Mesodermal cell (in vitro differentiated cells): ENCODE measurements at regions not wholly inside any gene's neighbourhood (a gene's known extent, or its start where the extent isn't known, plus 50 kb on each side); places are given as distances from the start of the nearest gene placed in this dataset.

Source experiments
- H3K27ac ChIP-seq: 2 replicates; pipeline ENCODE4 v1.7.0; 2013; ENCODE audit warnings: mild to moderate bottlenecking, low read depth, low read length, moderate library complexity; ENCODE audit not compliant: severe bottlenecking
- H3K36me3 ChIP-seq: 2 replicates; pipeline ENCODE4 v1.7.1; 2013; ENCODE audit warnings: mild to moderate bottlenecking, low read length, moderate library complexity; ENCODE audit not compliant: control insufficient read depth, insufficient read depth
- H3K4me1 ChIP-seq: one replicate; pipeline ENCODE4 v1.7.1; 2013; ENCODE audit warnings: mild to moderate bottlenecking, low read length; ENCODE audit not compliant: insufficient read depth, control insufficient read depth, poor library complexity, severe bottlenecking
- H3K4me3 ChIP-seq: 2 replicates; pipeline ENCODE4 v1.7.0; 2013; ENCODE audit warnings: low read length, control low read depth, mild to moderate bottlenecking; ENCODE audit not compliant: insufficient read depth, poor library complexity, severe bottlenecking; ENCODE audit errors: extremely low read depth
- H3K9me3 ChIP-seq: 2 replicates; pipeline ENCODE4 v1.7.1; 2013; ENCODE audit warnings: mild to moderate bottlenecking, low read length, moderate library complexity; ENCODE audit not compliant: control insufficient read depth
- WGBS, 2 experiments: methylation state at CpG; one replicate each; pipeline ENCODE4 v1.1.5; 2013; ENCODE audit warnings: missing lambda C conversion rate in 2 of 2; ENCODE audit not compliant: insufficient coverage in 2 of 2; 5-methylcytosine and 5-hydroxymethylcytosine counted together

- 44 to 51% methylated on average over 2 to 3 of the region's 6 CpGs for whole genome bisulfite sequencing, 2 experiments
- peak overlapping the region; percentile 60 for H3K27ac ChIP-seq
- H3K9me3 ChIP-seq, result no peaks in the 10 kb centered on the region
- no peaks in the 10 kb centered on the region for H3K36me3 ChIP-seq
- no peak overlapping the region for H3K4me3 ChIP-seq
- peaks cover 37% of the 10 kb centered on the region for H3K4me1 ChIP-seq
These were observed 93.5 kb upstream of the HAND1 start for GRCh38 chr5:154571325-154572035.

GRCh38 chr5:154570572-154571324 lies 92.7 kb upstream of the HAND1 start:
- H3K27ac ChIP-seq, result peak overlapping the region; percentile 60
- H3K36me3 ChIP-seq, result no peaks in the 10 kb centered on the region
- peaks cover 31% of the 10 kb centered on the region for H3K4me1 ChIP-seq
- WGBS, 2 experiments, result 68 to 88% methylated on average over 7 to 8 of the region's 11 CpGs
- no peak overlapping the region for H3K4me3 ChIP-seq
- no peaks in the 10 kb centered on the region for H3K9me3 ChIP-seq

DNA sequence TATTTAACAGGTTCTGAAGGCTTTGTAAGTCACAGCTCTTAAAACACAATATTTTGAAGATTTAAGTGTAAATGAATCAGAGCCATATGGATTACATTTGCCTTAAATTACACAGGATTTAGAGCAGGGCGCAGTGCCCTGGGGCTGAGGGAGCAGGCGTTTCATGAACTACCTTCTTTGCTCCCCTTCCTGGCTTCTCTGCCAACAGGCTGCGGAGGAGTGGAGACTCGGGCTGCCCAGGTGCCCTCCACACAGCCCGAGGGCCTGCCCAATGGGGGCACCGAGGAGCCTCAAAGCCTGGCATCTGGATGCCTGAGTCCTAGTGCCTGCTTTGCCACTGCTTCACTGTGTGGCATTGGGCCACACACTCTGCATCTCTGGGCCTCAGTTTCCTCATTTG lies 90.6 kb upstream of the HAND1 start:
- Histone ChIP-seq H3K4me3 (no peak overlapping the region), H3K27ac (no peak overlapping the region)
- WGBS, 2 experiments, result 90 to 95% methylated on average over 5 to 6 of the region's 6 CpGs

DNA sequence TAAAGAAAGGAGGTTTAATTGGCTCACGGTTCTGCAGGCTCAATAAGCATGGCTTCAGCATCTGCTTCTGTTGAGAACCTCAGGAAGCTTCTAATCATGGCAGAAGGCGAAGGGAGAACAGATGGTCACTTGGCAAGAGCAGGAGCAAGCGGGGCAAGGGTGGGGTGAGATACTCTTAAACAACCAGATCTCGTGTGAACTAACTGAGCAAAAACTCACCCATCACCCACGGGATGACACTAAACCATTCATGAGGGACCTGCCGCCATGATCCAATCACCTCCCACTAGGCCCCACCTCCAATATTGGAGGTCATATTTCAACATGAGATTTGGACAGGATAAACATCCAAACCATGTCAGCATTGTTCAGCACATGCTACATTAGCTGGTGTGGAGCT lies 89.1 kb upstream of the HAND1 start:
- peaks cover 16% of the 10 kb centered on the region for H3K4me1 ChIP-seq
- H3K27ac ChIP-seq, result no peak overlapping the region
- 89 to 100% methylated on average over 3 to 6 of the region's 6 CpGs for WGBS, 2 experiments
- no peaks in the 10 kb centered on the region for H3K9me3 ChIP-seq
- H3K36me3 ChIP-seq, result no peaks in the 10 kb centered on the region
- H3K4me3 ChIP-seq, result no peak overlapping the region

More for the DNA sequence above, 90.6 kb upstream of the HAND1 start:
- H3K36me3 ChIP-seq, result no peaks in the 10 kb centered on the region
- H3K9me3 ChIP-seq, result no peaks in the 10 kb centered on the region
- peaks cover 21% of the 10 kb centered on the region for H3K4me1 ChIP-seq

DNA sequence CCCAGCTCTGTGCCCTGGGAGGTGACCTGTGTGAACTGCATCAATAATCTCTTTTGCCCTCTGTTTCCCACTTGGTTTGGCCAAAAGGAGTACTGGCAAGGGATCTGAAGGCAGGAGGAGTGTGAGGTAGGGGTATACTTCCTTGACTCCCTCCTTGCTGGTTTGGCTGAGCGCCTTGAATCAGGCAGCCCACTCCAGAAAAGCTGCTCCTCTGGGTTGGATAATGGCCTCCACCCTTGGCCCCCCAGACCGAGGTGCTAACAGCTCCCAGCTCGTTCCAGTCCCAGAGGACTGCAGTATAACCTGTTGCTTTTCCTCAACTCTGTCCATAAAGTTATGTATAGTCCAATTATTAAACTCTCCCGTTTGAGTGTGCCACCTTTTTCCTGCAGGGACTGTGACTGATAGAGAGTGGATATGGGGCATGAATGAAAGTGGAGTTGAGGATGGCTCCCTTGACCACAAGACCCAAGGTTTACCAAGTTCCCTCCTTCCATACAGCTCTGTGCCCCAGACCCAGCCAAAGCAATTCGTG lies 88.2 kb upstream of the HAND1 start:
- no peaks in the 10 kb centered on the region for H3K36me3 ChIP-seq
- H3K4me1 ChIP-seq, result peaks cover 10% of the 10 kb centered on the region
- no peak overlapping the region for H3K27ac ChIP-seq
- H3K4me3 ChIP-seq, result no peak overlapping the region
- H3K9me3 ChIP-seq, result no peaks in the 10 kb centered on the region
- 94 to 95% methylated on average over 2 to 3 of the region's 5 CpGs for WGBS, 2 experiments

DNA sequence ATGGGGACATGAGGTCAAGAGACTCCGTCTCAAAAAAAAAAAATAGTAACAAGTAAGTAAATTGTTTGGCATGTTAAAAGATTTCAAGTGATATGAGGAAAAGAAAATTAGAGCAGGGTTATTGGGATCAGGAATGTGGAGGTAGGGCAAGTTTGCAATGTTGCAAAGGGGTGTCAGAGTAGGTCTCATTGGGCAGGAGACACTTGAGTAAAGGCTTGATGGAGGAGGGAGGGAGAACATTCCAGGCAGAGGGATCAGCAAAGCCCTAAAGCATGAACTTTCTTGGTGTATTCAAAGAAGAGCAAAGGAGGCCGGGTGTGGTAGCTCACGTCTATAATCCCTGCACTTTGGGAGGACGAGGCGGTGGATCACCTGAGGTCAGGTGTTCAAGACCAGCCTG lies 87.1 kb upstream of the HAND1 start:
- Histone ChIP-seq H3K4me1 (no peaks in the 10 kb centered on the region), H3K9me3 (no peaks in the 10 kb centered on the region), H3K4me3 (no peak overlapping the region), H3K36me3 (no peaks in the 10 kb centered on the region), H3K27ac (no peak overlapping the region)
- WGBS, 2 experiments, result 96 to 100% methylated on average over 2 to 5 of the region's 5 CpGs

DNA sequence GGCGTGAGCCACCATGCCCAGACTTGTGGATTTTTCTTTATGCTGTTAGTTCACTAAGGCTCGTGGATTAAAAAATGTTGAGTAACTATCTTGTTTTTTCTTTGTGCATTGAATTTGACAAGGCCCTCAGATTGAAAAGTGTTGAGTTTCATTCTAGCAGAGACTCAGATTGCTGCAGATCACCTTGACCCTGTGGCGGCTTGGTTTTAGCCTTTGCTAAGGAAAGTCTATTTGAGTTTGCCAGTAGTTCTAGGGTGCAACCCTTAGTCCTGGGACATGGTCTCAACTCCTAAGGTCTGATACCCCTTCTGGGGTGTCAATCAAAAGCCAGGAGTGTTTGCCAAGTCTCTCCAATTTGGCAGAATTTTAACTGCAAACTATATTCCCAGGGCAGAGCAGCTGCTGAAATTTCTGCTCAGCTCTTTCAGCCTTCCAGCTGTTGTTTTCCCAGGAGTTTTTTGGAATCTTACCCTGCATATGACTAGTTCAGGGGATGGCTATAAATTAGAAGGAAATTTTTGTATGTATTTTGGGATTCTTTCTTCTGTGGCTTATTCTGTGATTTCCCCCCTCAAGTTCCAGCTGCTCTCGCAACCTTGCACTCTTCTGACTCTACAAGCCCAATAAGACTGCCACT lies 84.3 kb upstream of the HAND1 start:
- Histone ChIP-seq H3K36me3 (no peaks in the 10 kb centered on the region), H3K27ac (no peak overlapping the region), H3K4me1 (no peaks in the 10 kb centered on the region), H3K9me3 (no peaks in the 10 kb centered on the region), H3K4me3 (no peak overlapping the region)
- 92 to 93% methylated on average over 3 of the region's 4 CpGs for WGBS, 2 experiments

DNA sequence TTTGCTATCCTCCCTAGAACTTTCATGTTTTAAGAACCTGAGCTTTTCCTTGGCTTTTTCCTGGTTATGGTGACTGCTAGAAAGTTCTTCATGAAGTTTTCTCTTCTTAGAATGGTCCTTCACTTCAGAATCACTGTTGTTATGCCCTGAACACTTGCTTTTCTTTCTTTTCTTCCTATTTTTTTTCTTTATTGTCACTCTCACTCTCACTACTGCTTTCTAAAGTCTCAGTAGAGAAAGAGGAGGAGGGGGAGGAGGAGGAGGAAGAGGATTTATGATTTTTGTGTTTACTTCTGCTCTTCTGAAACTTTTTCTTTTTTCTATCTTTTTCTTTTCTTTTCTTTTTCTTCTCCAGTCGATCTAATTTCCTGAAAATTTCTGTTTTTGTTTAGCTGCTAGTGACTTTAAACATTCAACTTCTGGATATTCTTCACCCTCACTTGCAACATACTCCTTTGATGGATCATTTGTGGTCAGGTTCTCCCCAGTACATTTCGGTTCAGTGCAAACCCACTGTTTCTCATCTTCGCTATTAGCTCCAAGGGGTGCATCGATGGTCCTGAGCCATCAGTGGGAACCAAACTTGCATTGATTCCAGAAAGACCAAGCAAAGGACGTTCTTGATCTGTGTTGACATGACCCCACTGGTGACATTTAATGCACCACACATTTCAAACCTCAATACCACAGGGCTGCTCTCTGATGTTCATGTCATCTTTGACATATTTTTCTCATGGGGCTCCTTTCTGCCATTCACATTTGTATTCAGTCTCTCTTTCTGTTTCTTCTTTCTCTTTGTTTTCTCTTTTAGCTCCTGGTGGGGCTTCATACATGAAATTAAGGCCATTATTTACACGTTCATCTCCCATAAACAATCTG lies 81.6 kb upstream of the HAND1 start:
- Histone ChIP-seq H3K4me3 (no peak overlapping the region), H3K36me3 (no peaks in the 10 kb centered on the region), H3K4me1 (no peaks in the 10 kb centered on the region), H3K27ac (no peak overlapping the region), H3K9me3 (peaks cover 3% of the 10 kb centered on the region)
- 95 to 96% methylated on average over 4 of the region's 6 CpGs for WGBS, 2 experiments

DNA sequence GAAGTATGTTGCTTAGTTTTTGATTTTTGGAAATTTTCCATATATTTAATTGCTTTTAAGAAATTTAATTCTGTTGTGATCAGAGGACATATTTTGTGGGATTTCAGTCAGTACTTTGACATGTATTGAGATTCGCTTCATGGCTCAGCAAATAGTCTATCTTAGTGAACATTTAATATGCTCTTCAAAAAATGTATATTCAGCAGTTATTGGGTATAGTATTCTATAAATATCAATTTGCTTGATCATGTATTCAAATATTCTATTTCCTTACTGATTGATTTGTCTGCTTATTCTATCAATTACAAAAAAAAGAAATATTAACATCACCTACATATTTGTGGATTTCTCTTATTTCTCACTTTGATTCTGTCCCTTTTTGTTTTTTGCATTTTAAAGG lies 79.5 kb upstream of the HAND1 start:
- Histone ChIP-seq H3K4me3 (no peak overlapping the region), H3K4me1 (no peaks in the 10 kb centered on the region), H3K9me3 (peaks cover 12% of the 10 kb centered on the region), H3K27ac (no peak overlapping the region), H3K36me3 (no peaks in the 10 kb centered on the region)
- WGBS, 2 experiments, result no CpG with 5 or more reads among the region's 1 CpG

DNA sequence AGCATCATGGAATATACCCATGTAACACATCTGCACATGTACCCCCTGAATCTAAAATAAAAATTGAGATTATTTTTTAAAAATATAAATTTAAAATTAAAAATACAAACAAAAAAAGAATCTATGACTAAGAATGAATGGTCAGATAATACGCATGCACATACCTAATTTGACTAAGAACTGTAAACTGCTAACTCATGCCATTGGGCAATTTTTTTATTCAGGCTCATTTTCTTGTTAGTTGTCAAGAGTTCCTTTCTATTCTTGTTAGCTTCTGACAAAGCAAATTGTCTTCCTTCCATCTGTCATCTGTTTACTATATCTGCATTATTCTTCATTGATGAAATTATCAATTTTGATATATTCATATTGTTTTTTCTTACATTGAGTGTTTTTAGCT lies 69.5 kb upstream of the HAND1 start:
- no peaks in the 10 kb centered on the region for H3K36me3 ChIP-seq
- H3K4me3 ChIP-seq, result no peak overlapping the region
- H3K4me1 ChIP-seq, result peaks cover 3% of the 10 kb centered on the region
- H3K27ac ChIP-seq, result no peak overlapping the region
- H3K9me3 ChIP-seq, result no peaks in the 10 kb centered on the region
- WGBS, 2 experiments, result 100% methylated on average over 1 of the region's 1 CpG; no CpG with 5 or more reads in 1 of the 2 experiments
